ENCODE measurements at regions not wholly inside any gene's neighbourhood (a gene's known extent, or its start where the extent isn't known, plus 50 kb on each side); places are given as distances from the start of the nearest gene placed in this dataset.
"Not testable (repeated sequence)": the region's sequence is repeated elsewhere in the genome, so short reads cannot be mapped to it uniquely, and the experiment has no call there.

GRCh38 chr18:43847164-43848091 is 570.1 kb upstream of the SYT4 start:
- Histone ChIP-seq H3K4me1 (ENCODE audit: control insufficient read depth in 2 of 2, insufficient read depth in 2 of 2, low read length in 2 of 2) (peaks cover 0 to 3% of the 10 kb centered on the region in 2 donors), H3K9ac (ENCODE audit: low read depth in 1 of 2, low read length in 2 of 2) (no peak overlapping the region), H3K4me3 (ENCODE audit: low read length in 2 of 2) (no peak overlapping the region), H3K36me3 (ENCODE audit: control insufficient read depth in 2 of 2, insufficient read depth in 2 of 2, low read length in 2 of 2) (no peaks in the 10 kb centered on the region), H3K27ac (ENCODE audit: low read depth in 2 of 2, low read length in 2 of 2) (peak overlapping the region; percentile 46 to 48), H3K9me3 (ENCODE audit: control insufficient read depth in 2 of 2, low read length in 2 of 2) (no peaks in the 10 kb centered on the region), H3K27me3 (ENCODE audit: control insufficient read depth in 2 of 2, insufficient read depth in 2 of 2, low read length in 2 of 2) (no peaks in the 10 kb centered on the region)

GRCh38 chr18:43849831-43850230 is 572.5 kb upstream of the SYT4 start:
- H3K36me3 ChIP-seq (ENCODE audit: control insufficient read depth in 2 of 2, insufficient read depth in 2 of 2, low read length in 2 of 2); H3K4me3 ChIP-seq (ENCODE audit: low read length in 2 of 2): not testable (repeated sequence)

GRCh38 chr18:43855376-43855775 is 578.1 kb upstream of the SYT4 start:
- Histone ChIP-seq H3K36me3 (ENCODE audit: control insufficient read depth in 2 of 2, insufficient read depth in 2 of 2, low read length in 2 of 2) (no peaks in the 10 kb centered on the region), H3K9me3 (ENCODE audit: control insufficient read depth in 2 of 2, low read length in 2 of 2) (no peaks in the 10 kb centered on the region), H3K27me3 (ENCODE audit: control insufficient read depth in 2 of 2, insufficient read depth in 2 of 2, low read length in 2 of 2) (no peaks in the 10 kb centered on the region)

More at GRCh38 chr18:43849831-43850230, 572.5 kb upstream of the SYT4 start:
- not testable (repeated sequence) for H3K9ac ChIP-seq (ENCODE audit: low read depth in 1 of 2, low read length in 2 of 2); H3K9me3 ChIP-seq (ENCODE audit: control insufficient read depth in 2 of 2, low read length in 2 of 2); H3K27me3 ChIP-seq (ENCODE audit: control insufficient read depth in 2 of 2, insufficient read depth in 2 of 2, low read length in 2 of 2); H3K27ac ChIP-seq (ENCODE audit: low read depth in 2 of 2, low read length in 2 of 2); H3K4me1 ChIP-seq (ENCODE audit: control insufficient read depth in 2 of 2, insufficient read depth in 2 of 2, low read length in 2 of 2)

GRCh38 chr18:43863180-43863579 is 585.9 kb upstream of the SYT4 start:
- no peaks in the 10 kb centered on the region for H3K9me3 ChIP-seq (ENCODE audit: control insufficient read depth in 2 of 2, low read length in 2 of 2)
- no peak overlapping the region for H3K27ac ChIP-seq (ENCODE audit: low read depth in 2 of 2, low read length in 2 of 2)
- no peak overlapping the region for H3K4me3 ChIP-seq (ENCODE audit: low read length in 2 of 2)
- no peaks in the 10 kb centered on the region for H3K36me3 ChIP-seq (ENCODE audit: control insufficient read depth in 2 of 2, insufficient read depth in 2 of 2, low read length in 2 of 2)
- no peaks in the 10 kb centered on the region for H3K4me1 ChIP-seq (ENCODE audit: control insufficient read depth in 2 of 2, insufficient read depth in 2 of 2, low read length in 2 of 2)
- H3K9ac ChIP-seq (ENCODE audit: low read depth in 1 of 2, low read length in 2 of 2): no peak overlapping the region
- no peaks in the 10 kb centered on the region for H3K27me3 ChIP-seq (ENCODE audit: control insufficient read depth in 2 of 2, insufficient read depth in 2 of 2, low read length in 2 of 2)

More at GRCh38 chr18:43855376-43855775, 578.1 kb upstream of the SYT4 start:
- Histone ChIP-seq H3K4me1 (ENCODE audit: control insufficient read depth in 2 of 2, insufficient read depth in 2 of 2, low read length in 2 of 2) (no peaks in the 10 kb centered on the region), H3K9ac (ENCODE audit: low read depth in 1 of 2, low read length in 2 of 2) (no peak overlapping the region), H3K4me3 (ENCODE audit: low read length in 2 of 2) (no peak overlapping the region), H3K27ac (ENCODE audit: low read depth in 2 of 2, low read length in 2 of 2) (no peak overlapping the region)

- H3K9ac ChIP-seq (ENCODE audit: low read depth in 1 of 2, low read length in 2 of 2): no peak overlapping the region
- H3K4me1 ChIP-seq (ENCODE audit: control insufficient read depth in 2 of 2, insufficient read depth in 2 of 2, low read length in 2 of 2): no peaks in the 10 kb centered on the region
- H3K9me3 ChIP-seq (ENCODE audit: control insufficient read depth in 2 of 2, low read length in 2 of 2): no peaks in the 10 kb centered on the region
- H3K27me3 ChIP-seq (ENCODE audit: control insufficient read depth in 2 of 2, insufficient read depth in 2 of 2, low read length in 2 of 2): no peaks in the 10 kb centered on the region
- H3K4me3 ChIP-seq (ENCODE audit: low read length in 2 of 2): no peak overlapping the region
- H3K27ac ChIP-seq (ENCODE audit: low read depth in 2 of 2, low read length in 2 of 2): no peak overlapping the region
- no peaks in the 10 kb centered on the region for H3K36me3 ChIP-seq (ENCODE audit: control insufficient read depth in 2 of 2, insufficient read depth in 2 of 2, low read length in 2 of 2)
Measured at GRCh38 chr18:43866696-43867095, 589.4 kb upstream of the SYT4 start.

GRCh38 chr18:43868497-43868995 is 591.3 kb upstream of the SYT4 start:
- H3K27me3 ChIP-seq (ENCODE audit: control insufficient read depth in 2 of 2, insufficient read depth in 2 of 2, low read length in 2 of 2): no peaks in the 10 kb centered on the region
- no peak overlapping the region for H3K27ac ChIP-seq (ENCODE audit: low read depth in 2 of 2, low read length in 2 of 2)
- H3K4me3 ChIP-seq (ENCODE audit: low read length in 2 of 2): no peak overlapping the region
- H3K4me1 ChIP-seq (ENCODE audit: control insufficient read depth in 2 of 2, insufficient read depth in 2 of 2, low read length in 2 of 2): no peaks in the 10 kb centered on the region
- no peaks in the 10 kb centered on the region for H3K9me3 ChIP-seq (ENCODE audit: control insufficient read depth in 2 of 2, low read length in 2 of 2)
- no peak overlapping the region for H3K9ac ChIP-seq (ENCODE audit: low read depth in 1 of 2, low read length in 2 of 2)
- H3K36me3 ChIP-seq (ENCODE audit: control insufficient read depth in 2 of 2, insufficient read depth in 2 of 2, low read length in 2 of 2): no peaks in the 10 kb centered on the region

GRCh38 chr18:43869451-43870008 is 592.2 kb upstream of the SYT4 start:
- H3K36me3 ChIP-seq (ENCODE audit: control insufficient read depth in 2 of 2, insufficient read depth in 2 of 2, low read length in 2 of 2): no peaks in the 10 kb centered on the region
- H3K27ac ChIP-seq (ENCODE audit: low read depth in 2 of 2, low read length in 2 of 2): no peak overlapping the region
- H3K27me3 ChIP-seq (ENCODE audit: control insufficient read depth in 2 of 2, insufficient read depth in 2 of 2, low read length in 2 of 2): no peaks in the 10 kb centered on the region
- no peak overlapping the region for H3K4me3 ChIP-seq (ENCODE audit: low read length in 2 of 2)
- no peaks in the 10 kb centered on the region for H3K9me3 ChIP-seq (ENCODE audit: control insufficient read depth in 2 of 2, low read length in 2 of 2)
- H3K9ac ChIP-seq (ENCODE audit: low read depth in 1 of 2, low read length in 2 of 2): no peak overlapping the region
- no peaks in the 10 kb centered on the region for H3K4me1 ChIP-seq (ENCODE audit: control insufficient read depth in 2 of 2, insufficient read depth in 2 of 2, low read length in 2 of 2)

GRCh38 chr18:43870626-43871025 is 593.3 kb upstream of the SYT4 start:
- no peaks in the 10 kb centered on the region for H3K27me3 ChIP-seq (ENCODE audit: control insufficient read depth in 2 of 2, insufficient read depth in 2 of 2, low read length in 2 of 2)
- H3K27ac ChIP-seq (ENCODE audit: low read depth in 2 of 2, low read length in 2 of 2): no peak overlapping the region
- no peaks in the 10 kb centered on the region for H3K4me1 ChIP-seq (ENCODE audit: control insufficient read depth in 2 of 2, insufficient read depth in 2 of 2, low read length in 2 of 2)
- H3K4me3 ChIP-seq (ENCODE audit: low read length in 2 of 2): no peak overlapping the region
- no peaks in the 10 kb centered on the region for H3K9me3 ChIP-seq (ENCODE audit: control insufficient read depth in 2 of 2, low read length in 2 of 2)
- H3K9ac ChIP-seq (ENCODE audit: low read depth in 1 of 2, low read length in 2 of 2): no peak overlapping the region
- H3K36me3 ChIP-seq (ENCODE audit: control insufficient read depth in 2 of 2, insufficient read depth in 2 of 2, low read length in 2 of 2): no peaks in the 10 kb centered on the region

GRCh38 chr18:43875511-43875910 is 598.2 kb upstream of the SYT4 start:
- Histone ChIP-seq H3K27me3 (ENCODE audit: control insufficient read depth in 2 of 2, insufficient read depth in 2 of 2, low read length in 2 of 2) (no peaks in the 10 kb centered on the region), H3K36me3 (ENCODE audit: control insufficient read depth in 2 of 2, insufficient read depth in 2 of 2, low read length in 2 of 2) (no peaks in the 10 kb centered on the region), H3K9ac (ENCODE audit: low read depth in 1 of 2, low read length in 2 of 2) (no peak overlapping the region), H3K4me3 (ENCODE audit: low read length in 2 of 2) (no peak overlapping the region), H3K9me3 (ENCODE audit: control insufficient read depth in 2 of 2, low read length in 2 of 2) (no peaks in the 10 kb centered on the region), H3K4me1 (ENCODE audit: control insufficient read depth in 2 of 2, insufficient read depth in 2 of 2, low read length in 2 of 2) (no peaks in the 10 kb centered on the region), H3K27ac (ENCODE audit: low read depth in 2 of 2, low read length in 2 of 2) (no peak overlapping the region)

GRCh38 chr18:43876286-43876685 is 599.0 kb upstream of the SYT4 start:
- Histone ChIP-seq H3K4me1 (ENCODE audit: control insufficient read depth in 2 of 2, insufficient read depth in 2 of 2, low read length in 2 of 2) (no peaks in the 10 kb centered on the region), H3K9ac (ENCODE audit: low read depth in 1 of 2, low read length in 2 of 2) (no peak overlapping the region), H3K27me3 (ENCODE audit: control insufficient read depth in 2 of 2, insufficient read depth in 2 of 2, low read length in 2 of 2) (no peaks in the 10 kb centered on the region), H3K9me3 (ENCODE audit: control insufficient read depth in 2 of 2, low read length in 2 of 2) (no peaks in the 10 kb centered on the region), H3K4me3 (ENCODE audit: low read length in 2 of 2) (no peak overlapping the region), H3K36me3 (ENCODE audit: control insufficient read depth in 2 of 2, insufficient read depth in 2 of 2, low read length in 2 of 2) (no peaks in the 10 kb centered on the region), H3K27ac (ENCODE audit: low read depth in 2 of 2, low read length in 2 of 2) (no peak overlapping the region)

Measured in mucosa of rectum (tissue), 2 donors.